Pancreas (tissue), 10 donors: ENCODE measurements at regions not wholly inside any gene's neighbourhood (a gene's known extent, or its start where the extent isn't known, plus 50 kb on each side); places are given as distances from the start of the nearest gene placed in this dataset.

ENCODE experiments used
- ATAC-seq, 4 donors: fragments of 200-7000 bp; cut with Tn5 transposase; one replicate each; pipeline versions ENCODE4 v1.8.0 to v1.9.1; 2020; ENCODE audit warnings: mild to moderate bottlenecking in 4 of 4, moderate library complexity in 4 of 4
- DNase-seq, 6 donors: peaks; one replicate each; pipeline ENCODE4 v3.0.0-alpha.2; 2020
- FAIRE-seq: peaks from 2 replicates; lab custom pipeline; 2012; peaks lifted over from hg19 to GRCh38; lab: Jason Lieb, UNC
- H3K27ac ChIP-seq, 4 donors: fragments of 200-600 bp; sonication (generic); 1 replicate in 3 of 4; 2 replicates in 1 of 4; pipeline versions ENCODE4 v1.5.0 to v1.8.0; 2020
- H3K27me3 ChIP-seq, 4 donors: fragments of 200-600 bp; one replicate each; pipeline ENCODE4 v1.8.0; 2021
- H3K36me3 ChIP-seq, 3 donors: fragments of 200-600 bp; sonication (generic) in 1 of 3; one replicate each; pipeline versions ENCODE4 v1.5.0 to v1.8.0; 2020 to 2021
- H3K4me1 ChIP-seq, 3 donors: fragments of 200-600 bp; one replicate each; pipeline ENCODE4 v1.8.0; 2021
- H3K4me3 ChIP-seq, 4 donors: fragments of 200-600 bp; sonication (generic) in 2 of 4; one replicate each; pipeline versions ENCODE4 v1.5.0 to v1.8.0; 2020 to 2021
- H3K9me3 ChIP-seq, 4 donors: fragments of 200-600 bp; one replicate each; pipeline ENCODE4 v1.8.0; 2021
- WGBS, 2 donors: extraction: QIAGEN DNeasy Blood & Tissue Kit; methylation state at CpG; one replicate each; pipeline ENCODE4 v1.1.7; 2013; 5-methylcytosine and 5-hydroxymethylcytosine counted together
- intact Hi-C, 3 donors: fragments of 100-400 bp; cut with DNase I; formaldehyde crosslinking; loops; one replicate each; pipeline versions ENCODE4 v1.11.1 to v1.14.2; 2022
- TF ChIP-seq, protein P1 (sequence below), 4 donors: fragments of 200-600 bp; sonication (generic) in 3 of 4; IDR thresholded peaks; one replicate each; pipeline versions ENCODE4 v1.5.0 to v1.8.0; 2021; ENCODE audit warnings: antibody characterized with exemption in 4 of 4
- donor health status: healthy with polysubstance abuse.
- donor health status: DM: no; HTN: no; CAD: no; lungs with moderate emphysema.
- donor health status: DM: no; HTN: no; CAD: no.
- donor health status: control.
- donor health status: control.
- donor health status: Bipolar disorder and iron deficiency.
- donor health status: DM: yes; HTN: yes; CAD: no.
- donor health status: DM: no; HTN: no; CAD: no.
- donor health status: DM: no; HTN: no; CAD: no.
- donor health status: DM: yes; HTN: yes; CAD: no.

DNA sequence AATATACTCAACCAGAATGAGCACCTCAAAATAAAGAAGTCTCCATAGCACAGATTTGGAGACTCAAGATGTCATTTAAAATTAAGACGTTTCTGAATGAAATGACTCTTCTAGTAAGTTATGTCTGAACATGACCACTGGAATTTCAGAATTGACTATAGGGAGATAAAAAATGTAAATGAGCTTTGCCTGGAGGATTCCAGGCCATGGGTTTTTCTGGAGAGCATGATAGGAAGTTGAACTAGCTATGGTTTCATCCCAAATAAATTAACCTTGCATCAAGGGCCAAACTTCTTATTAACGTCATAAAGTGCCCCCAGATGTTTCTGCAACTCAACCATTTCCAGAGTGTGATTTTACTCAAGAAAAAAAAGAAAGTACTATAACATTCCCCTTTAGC lies 222.6 kb upstream of the NR2F2 start:
- Histone ChIP-seq H3K4me1 (no peaks in the 10 kb centered on the region), H3K4me3 (no peak overlapping the region), H3K9me3 (no peaks in the 10 kb centered on the region), H3K27ac (no peak overlapping the region), H3K27me3 (no peaks in the 10 kb centered on the region), H3K36me3 (no peaks in the 10 kb centered on the region)
- ATAC-seq (no peak), DNase-seq (no peak), FAIRE-seq (no peak)
- TF ChIP-seq, protein P1, sequence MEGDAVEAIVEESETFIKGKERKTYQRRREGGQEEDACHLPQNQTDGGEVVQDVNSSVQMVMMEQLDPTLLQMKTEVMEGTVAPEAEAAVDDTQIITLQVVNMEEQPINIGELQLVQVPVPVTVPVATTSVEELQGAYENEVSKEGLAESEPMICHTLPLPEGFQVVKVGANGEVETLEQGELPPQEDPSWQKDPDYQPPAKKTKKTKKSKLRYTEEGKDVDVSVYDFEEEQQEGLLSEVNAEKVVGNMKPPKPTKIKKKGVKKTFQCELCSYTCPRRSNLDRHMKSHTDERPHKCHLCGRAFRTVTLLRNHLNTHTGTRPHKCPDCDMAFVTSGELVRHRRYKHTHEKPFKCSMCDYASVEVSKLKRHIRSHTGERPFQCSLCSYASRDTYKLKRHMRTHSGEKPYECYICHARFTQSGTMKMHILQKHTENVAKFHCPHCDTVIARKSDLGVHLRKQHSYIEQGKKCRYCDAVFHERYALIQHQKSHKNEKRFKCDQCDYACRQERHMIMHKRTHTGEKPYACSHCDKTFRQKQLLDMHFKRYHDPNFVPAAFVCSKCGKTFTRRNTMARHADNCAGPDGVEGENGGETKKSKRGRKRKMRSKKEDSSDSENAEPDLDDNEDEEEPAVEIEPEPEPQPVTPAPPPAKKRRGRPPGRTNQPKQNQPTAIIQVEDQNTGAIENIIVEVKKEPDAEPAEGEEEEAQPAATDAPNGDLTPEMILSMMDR (IDR thresholded peaks at IDR 0.05) = no peak
- intact Hi-C loops = no loop called here
- 66 to 77% methylated on average over 2 of the region's 2 CpGs for WGBS, 2 donors

DNA sequence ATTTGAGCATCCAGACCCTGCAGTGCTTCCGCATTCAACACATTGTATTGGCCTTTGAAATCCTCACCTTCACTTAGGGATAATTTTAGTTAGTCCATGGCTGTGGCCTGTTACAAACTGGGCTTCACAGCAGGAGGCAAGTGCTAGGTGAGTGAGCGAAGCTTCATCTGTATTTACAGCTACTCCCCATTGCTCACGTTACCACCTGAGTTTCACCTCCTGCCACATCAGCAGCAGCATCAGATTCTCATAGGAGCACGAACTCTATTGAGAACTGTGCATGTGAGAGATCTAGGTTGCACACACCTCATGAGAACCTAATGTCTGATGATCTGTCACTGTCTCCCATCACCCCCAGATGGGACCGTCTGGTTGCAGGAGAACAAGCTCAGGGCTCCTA lies 222.1 kb upstream of the NR2F2 start:
- 89 to 97% methylated on average over 5 of the region's 5 CpGs for WGBS, 2 donors
- Histone ChIP-seq H3K4me1 (no peaks in the 10 kb centered on the region), H3K9me3 (no peaks in the 10 kb centered on the region), H3K27me3 (no peaks in the 10 kb centered on the region), H3K27ac (no peak overlapping the region), H3K36me3 (no peaks in the 10 kb centered on the region), H3K4me3 (no peak overlapping the region)
- intact Hi-C loops = no loop called here
- ATAC-seq = no peak
- no peak for DNase-seq
- no peak for FAIRE-seq
- TF ChIP-seq, protein P1 (IDR thresholded peaks at IDR 0.05) = no peak

DNA sequence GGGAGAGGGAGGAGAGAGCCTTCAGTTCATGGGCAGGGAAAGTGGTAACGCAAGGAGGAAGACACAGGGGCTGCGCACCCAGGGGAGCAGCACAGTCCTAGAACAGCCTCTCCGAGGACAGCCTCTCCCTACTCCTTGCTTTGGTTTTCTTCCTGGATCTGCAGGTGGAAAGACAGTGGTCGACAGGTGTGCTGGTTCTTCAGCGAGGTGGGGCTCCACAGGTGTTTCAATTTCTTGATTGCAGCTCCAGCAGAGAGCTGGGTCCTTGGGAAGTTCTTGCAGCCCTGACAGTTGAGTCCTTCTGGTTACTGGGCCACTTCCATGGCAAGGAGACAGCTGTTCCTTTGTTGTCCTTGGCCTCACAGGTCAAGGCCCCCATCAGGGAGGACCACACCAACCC lies 220.7 kb upstream of the NR2F2 start:
- Histone ChIP-seq H3K36me3 (no peaks in the 10 kb centered on the region), H3K4me3 (no peak overlapping the region), H3K27me3 (no peaks in the 10 kb centered on the region), H3K4me1 (no peaks in the 10 kb centered on the region), H3K27ac (no peak overlapping the region), H3K9me3 (no peaks in the 10 kb centered on the region)
- DNase-seq (no peak), ATAC-seq (no peak), FAIRE-seq (no peak)
- intact Hi-C loops = no loop called here
- TF ChIP-seq, protein P1 (IDR thresholded peaks at IDR 0.05) = no peak
- 91 to 95% methylated on average over 5 of the region's 5 CpGs for WGBS, 2 donors

DNA sequence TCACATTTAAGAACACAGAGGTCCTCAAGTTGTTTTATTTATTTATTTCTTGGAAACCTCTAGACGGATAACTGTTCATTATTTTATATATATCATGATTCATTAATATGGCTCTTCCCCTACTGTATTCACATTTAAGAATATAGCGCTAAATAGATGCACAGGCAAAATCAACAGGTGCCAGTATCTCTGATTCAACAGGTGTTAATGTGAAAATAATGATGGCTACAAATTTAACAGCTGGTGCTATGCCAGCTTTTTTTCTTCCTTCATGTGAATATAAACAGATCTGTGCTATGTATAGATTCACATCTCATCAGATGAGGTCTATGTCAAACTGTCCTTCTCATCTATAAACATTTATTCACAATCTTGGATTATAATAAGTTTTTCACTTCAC lies 218.5 kb upstream of the NR2F2 start:
- H3K27me3 ChIP-seq = no peaks in the 10 kb centered on the region
- intact Hi-C loops = no loop called here
- no peak for ATAC-seq
- no peaks in the 10 kb centered on the region for H3K4me1 ChIP-seq
- H3K9me3 ChIP-seq = no peaks in the 10 kb centered on the region
- H3K4me3 ChIP-seq = no peak overlapping the region
- 80 to 91% methylated on average over 2 of the region's 2 CpGs for WGBS, 2 donors
- H3K36me3 ChIP-seq = no peaks in the 10 kb centered on the region
- no peak for DNase-seq
- TF ChIP-seq, protein P1 (IDR thresholded peaks at IDR 0.05) = no peak
- no peak for FAIRE-seq
- no peak overlapping the region for H3K27ac ChIP-seq

DNA sequence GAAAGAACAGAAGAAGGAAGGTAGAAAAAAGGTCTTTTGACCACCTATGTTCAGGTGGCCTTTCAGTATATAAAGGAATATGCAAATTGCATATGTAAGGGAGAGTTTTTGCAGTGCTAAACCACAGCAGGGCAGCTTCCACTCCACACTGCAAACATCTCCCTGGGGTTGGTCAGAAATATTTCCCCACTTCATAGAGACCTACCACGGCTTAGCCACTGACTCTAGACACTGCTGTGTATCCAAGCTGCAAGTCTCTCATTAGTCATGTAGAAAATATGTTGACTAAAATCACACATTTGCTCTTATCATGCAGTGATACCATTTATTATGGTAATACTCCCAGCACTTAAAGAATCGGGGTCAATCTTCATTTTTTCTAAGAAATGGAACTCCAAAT lies 214.9 kb upstream of the NR2F2 start:
- TF ChIP-seq, protein P1 (IDR thresholded peaks at IDR 0.05) = no peak
- 54 to 69% methylated on average over 2 of the region's 2 CpGs for WGBS, 2 donors
- no peak for DNase-seq
- no peak for FAIRE-seq
- ATAC-seq = no peak
- Histone ChIP-seq H3K4me3 (no peak overlapping the region), H3K27me3 (no peaks in the 10 kb centered on the region), H3K9me3 (no peaks in the 10 kb centered on the region), H3K27ac (no peak overlapping the region), H3K4me1 (no peaks in the 10 kb centered on the region), H3K36me3 (no peaks in the 10 kb centered on the region)
- intact Hi-C loops = no loop called here
